ENCODE measurements at regions not wholly inside any gene's neighbourhood (a gene's known extent, or its start where the extent isn't known, plus 50 kb on each side); places are given as distances from the start of the nearest gene placed in this dataset.

- TF ChIP-seq CTCF (IDR thresholded peaks at IDR 0.05) = no peak
Measured at GRCh38 chr10:61151059-61151458, 207.1 kb upstream of the RHOBTB1 start.

GRCh38 chr10:61148451-61148850, 204.5 kb upstream of the RHOBTB1 start:
- Histone ChIP-seq H3K27me3 (no peaks in the 10 kb centered on the region), H3K27ac (no peak overlapping the region), H3K36me3 (no peaks in the 10 kb centered on the region), H3K4me3 (no peak overlapping the region), H3K4me1 (no peaks in the 10 kb centered on the region), H3K9me3 (no peaks in the 10 kb centered on the region)
- no peak for ATAC-seq
- intact Hi-C loops (cut with DNase I) = no loop called here
- TF ChIP-seq CTCF (IDR thresholded peaks at IDR 0.05) = no peak
- DNase-seq = no peak

More at GRCh38 chr10:61151059-61151458, 207.1 kb upstream of the RHOBTB1 start:
- no peaks in the 10 kb centered on the region for H3K36me3 ChIP-seq
- H3K27me3 ChIP-seq = no peaks in the 10 kb centered on the region
- no peak for DNase-seq
- no peaks in the 10 kb centered on the region for H3K4me1 ChIP-seq
- no peak overlapping the region for H3K27ac ChIP-seq
- intact Hi-C loops (cut with DNase I) = no loop called here
- ATAC-seq = no peak
- H3K4me3 ChIP-seq = no peak overlapping the region
- H3K9me3 ChIP-seq = no peaks in the 10 kb centered on the region

DNA sequence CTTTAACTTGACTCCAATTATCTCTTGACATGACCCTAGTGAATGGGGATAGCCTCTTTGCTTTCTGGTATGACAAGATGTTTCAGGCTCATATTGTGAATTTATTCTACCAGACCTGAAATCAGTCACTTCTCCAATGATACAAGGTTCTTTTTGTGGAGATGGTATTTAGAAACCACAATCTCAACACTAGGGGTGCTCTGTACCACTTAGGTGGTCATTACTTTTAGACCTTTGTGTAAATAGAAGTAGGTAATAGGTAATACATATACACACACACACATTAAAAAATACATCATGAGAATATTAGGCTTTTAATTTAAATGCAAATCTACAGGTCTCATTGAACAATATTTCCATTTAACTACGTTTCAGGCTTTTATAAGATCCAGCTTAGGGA, 199.0 kb upstream of the RHOBTB1 start:
- no peak for TF ChIP-seq CTCF (IDR thresholded peaks at IDR 0.05)
- Histone ChIP-seq H3K36me3 (no peaks in the 10 kb centered on the region), H3K4me1 (no peaks in the 10 kb centered on the region), H3K27me3 (no peaks in the 10 kb centered on the region), H3K9me3 (no peaks in the 10 kb centered on the region), H3K27ac (no peak overlapping the region), H3K4me3 (no peak overlapping the region)
- DNase-seq (no peak), ATAC-seq (no peak)
- intact Hi-C loops (cut with DNase I) = no loop called here

DNA sequence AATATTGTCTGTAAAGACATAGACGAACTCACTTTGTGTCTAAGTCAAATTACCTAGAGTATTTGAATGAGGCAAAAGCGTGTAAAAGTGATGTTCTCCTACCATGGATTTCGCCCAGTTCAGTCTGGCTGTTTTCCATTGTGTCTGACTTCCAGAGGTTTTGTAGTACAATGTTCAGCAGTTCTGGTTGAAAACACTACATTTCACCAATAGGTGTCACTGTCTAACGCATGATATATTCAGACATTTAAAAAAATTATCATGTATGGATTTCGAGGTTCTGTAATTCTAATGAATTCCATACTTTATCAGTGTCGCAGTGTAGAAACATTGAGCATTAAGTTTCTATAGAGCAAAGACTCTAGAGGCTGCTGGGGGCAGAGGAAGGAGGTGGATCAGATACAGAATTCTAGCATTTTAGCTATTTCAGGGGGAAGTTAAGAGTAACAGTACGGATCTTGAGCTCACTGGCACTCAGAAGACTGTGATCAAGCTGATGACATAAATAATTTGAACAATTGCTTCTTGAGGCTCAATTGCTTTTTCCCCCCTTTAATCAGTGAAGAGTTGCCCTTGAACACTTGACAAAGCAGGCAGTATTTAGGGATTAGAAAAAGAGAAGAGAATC, 196.9 kb upstream of the RHOBTB1 start:
- TF ChIP-seq CTCF (IDR thresholded peaks at IDR 0.05) = peak; percentile 70
- H3K27ac ChIP-seq = no peak overlapping the region
- H3K9me3 ChIP-seq = no peaks in the 10 kb centered on the region
- no peak overlapping the region for H3K4me3 ChIP-seq
- intact Hi-C loops (cut with DNase I) = no loop called here
- no peaks in the 10 kb centered on the region for H3K4me1 ChIP-seq
- no peak for DNase-seq
- peak; percentile 82 for ATAC-seq
- H3K27me3 ChIP-seq = no peaks in the 10 kb centered on the region
- no peaks in the 10 kb centered on the region for H3K36me3 ChIP-seq

DNA sequence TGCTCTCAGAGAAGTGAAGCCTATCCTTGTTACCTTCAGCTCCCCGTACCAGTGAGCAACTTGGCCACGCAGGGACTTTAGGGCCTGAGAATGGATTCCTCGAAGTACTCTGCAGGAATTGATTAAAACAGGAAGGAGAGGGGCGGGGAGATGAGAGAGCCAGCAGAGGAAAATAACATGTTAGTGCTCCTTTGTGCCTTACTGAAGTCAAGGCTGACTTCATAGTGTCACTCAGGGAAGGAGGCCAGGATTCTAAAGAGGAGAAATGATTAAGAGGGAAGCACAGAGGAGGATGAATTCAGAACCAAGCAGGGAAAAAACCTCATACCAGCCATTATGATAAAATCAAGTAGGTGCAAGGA, 195.6 kb upstream of the RHOBTB1 start:
- Histone ChIP-seq H3K4me3 (no peak overlapping the region), H3K36me3 (no peaks in the 10 kb centered on the region), H3K27me3 (no peaks in the 10 kb centered on the region), H3K9me3 (no peaks in the 10 kb centered on the region), H3K27ac (no peak overlapping the region), H3K4me1 (no peaks in the 10 kb centered on the region)
- DNase-seq (no peak), ATAC-seq (no peak)
- no peak for TF ChIP-seq CTCF (IDR thresholded peaks at IDR 0.05)
- intact Hi-C loops (cut with DNase I) = no loop called here

Data from upper lobe of right lung (tissue), 1 donor.